ENCODE measurements at regions not wholly inside any gene's neighbourhood (a gene's known extent, or its start where the extent isn't known, plus 50 kb on each side); places are given as distances from the start of the nearest gene placed in this dataset.
"Not testable (repeated sequence)": the region's sequence is repeated elsewhere in the genome, so short reads cannot be mapped to it uniquely, and the experiment has no call there.

DNA sequence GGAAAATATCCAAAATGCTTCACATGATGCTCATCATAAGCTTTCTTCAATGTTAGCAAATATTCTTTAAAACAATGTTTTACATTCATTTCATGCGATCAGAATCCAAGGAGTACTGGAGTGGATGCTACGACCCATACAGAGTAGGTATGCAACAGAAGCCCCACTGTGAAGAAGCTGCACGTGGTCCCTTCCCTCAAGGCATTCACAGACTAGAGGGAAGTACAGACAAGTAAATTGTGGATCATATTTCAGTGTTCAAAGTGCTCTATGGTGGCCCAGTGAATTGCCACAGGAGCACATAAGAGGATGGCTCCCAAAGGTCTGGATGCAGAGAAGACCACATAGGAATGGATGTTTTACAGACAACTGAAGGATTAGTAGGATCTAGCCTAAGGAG is 789.9 kb downstream of the IGSF11 start:
- no peak for DNase-seq

DNA sequence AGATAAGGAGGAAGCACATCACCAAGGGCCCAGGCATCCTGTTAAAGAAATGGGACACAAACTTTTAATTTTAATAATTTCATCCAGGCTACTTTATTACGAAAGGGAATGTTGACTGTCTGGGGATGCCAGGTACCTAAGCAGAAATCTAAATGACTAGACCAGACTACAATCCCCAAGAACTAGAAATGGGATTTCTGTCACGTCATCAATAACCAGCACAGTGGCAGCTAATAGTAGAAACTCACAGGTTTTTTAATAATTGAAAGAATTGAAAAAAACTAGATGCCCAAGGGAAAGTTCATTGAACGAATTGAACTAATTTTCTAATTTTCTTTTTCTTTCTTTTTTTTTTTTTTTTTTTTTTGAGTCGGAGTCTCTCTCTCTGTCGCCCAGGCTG is 789.3 kb downstream of the IGSF11 start:
- no peak for DNase-seq

DNA sequence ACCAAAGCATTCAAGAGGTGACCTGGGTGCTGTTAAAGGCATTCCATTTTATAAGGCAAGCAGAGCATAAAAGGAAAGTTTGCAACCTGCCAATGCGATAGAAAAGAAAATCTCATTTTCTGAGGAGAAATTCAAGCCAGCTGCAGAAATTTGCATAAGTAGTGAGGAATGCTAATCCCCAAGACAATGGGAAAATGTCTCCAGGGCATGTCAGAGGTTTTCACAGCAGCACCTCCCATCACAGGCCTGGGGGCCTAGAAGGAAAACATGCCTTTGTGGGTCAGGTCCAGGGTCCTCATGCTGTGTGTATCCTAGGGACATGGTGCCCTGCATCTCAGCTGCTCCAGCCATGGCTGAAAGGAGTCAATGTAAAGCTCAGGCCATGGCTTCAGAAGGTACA is 775.8 kb downstream of the IGSF11 start:
- not testable (repeated sequence) for DNase-seq

DNA sequence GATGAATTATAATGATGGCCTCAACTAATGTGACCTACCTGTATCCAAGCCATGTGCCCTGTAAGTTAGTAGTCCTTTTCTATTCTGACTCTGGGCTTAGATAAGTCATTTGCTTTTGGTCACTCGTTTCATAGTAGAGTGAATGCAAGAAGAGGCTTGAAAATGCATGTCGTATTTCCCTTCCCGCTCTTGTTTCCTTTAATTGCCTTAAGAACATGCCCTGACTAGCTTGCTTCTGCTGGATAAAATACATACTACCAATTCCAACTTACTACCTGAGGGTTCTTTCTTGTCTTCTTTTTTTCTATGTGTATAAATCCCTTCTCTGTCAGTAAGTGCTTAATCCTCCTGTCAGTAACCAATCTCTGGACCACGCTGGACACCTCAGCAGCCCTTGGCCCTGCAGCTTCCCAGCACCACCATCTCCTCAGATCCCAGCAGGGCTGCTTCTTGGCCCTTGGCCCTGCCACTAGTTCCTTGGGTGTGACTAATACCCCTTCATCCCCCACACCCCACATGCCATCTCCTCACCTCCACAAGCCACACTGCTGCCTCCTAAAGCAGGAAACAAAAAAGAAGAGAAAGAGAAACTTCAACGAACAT is 771.7 kb downstream of the IGSF11 start:
- DNase-seq, result no peak

- no peak for DNase-seq
These were observed 767.1 kb downstream of the IGSF11 start for GRCh38 chr3:118267588-118267987.

GRCh38 chr3:118269537-118270125 is 765.0 kb downstream of the IGSF11 start:
- DNase-seq, result no peak

- DNase-seq, result no peak
These were observed 761.7 kb downstream of the IGSF11 start for GRCh38 chr3:118272991-118273390.

- DNase-seq, result no peak
These were observed 756.8 kb downstream of the IGSF11 start for GRCh38 chr3:118277814-118278213.

DNA sequence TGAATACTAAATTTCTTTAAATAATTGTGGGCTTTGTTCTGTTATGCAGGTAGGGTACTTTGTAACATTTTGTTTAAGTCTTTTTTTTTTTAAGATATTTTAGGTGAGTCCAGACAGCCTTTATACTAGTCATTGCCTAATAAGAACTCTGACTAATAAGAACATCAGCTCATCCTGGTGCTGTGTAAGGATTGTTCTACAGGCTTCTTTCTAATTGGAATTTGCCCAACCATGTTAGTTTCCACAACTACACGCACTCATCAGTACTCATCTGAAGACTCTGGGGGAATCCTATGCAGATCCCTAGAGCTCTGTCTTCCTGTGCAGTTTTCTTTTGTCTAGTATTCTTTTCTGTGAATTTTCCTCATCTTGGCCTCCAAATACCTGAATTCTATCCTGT is 741.8 kb downstream of the IGSF11 start:
- DNase-seq, result no peak

DNA sequence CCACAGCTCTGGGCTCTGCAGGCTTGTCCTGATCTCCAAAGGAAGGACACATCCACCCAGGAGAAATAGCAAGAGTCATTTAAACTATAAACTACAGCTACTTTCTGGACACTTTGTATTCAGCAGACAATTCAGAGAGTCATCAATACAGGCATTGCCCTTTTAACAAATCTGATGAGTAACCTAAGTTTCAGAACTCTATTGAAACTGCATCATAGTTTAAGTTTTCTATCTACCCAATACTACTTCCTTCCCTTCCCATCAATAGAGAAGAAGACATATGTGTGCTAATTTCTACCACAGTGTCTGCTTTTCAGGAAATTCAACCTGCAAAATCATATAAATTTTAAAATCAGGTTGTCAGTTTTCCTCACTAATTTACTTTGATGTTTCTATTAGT is 736.5 kb downstream of the IGSF11 start:
- no peak for DNase-seq

- DNase-seq, result no peak
These were observed 730.1 kb downstream of the IGSF11 start for GRCh38 chr3:118304557-118304956.

DNA sequence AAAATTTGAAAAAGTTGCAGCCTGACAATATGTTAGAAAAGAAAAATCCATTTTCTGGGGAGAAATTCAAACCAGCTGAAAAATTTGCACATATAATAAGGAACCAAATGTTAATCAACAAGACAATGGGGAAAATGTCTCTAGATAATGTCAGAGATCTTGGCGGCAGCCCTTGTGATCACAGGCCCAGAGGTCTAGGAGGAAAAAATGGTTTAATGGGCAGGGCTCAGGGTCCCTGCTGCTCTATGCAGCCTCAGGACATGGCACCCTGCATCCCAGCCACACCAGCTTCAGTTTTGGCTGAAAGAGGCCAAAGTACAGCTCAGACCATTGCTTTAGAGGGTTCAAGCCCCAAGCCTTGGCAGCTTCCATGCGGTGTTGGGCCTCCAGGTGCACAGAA is 701.9 kb downstream of the IGSF11 start:
- no peak for DNase-seq

DNA sequence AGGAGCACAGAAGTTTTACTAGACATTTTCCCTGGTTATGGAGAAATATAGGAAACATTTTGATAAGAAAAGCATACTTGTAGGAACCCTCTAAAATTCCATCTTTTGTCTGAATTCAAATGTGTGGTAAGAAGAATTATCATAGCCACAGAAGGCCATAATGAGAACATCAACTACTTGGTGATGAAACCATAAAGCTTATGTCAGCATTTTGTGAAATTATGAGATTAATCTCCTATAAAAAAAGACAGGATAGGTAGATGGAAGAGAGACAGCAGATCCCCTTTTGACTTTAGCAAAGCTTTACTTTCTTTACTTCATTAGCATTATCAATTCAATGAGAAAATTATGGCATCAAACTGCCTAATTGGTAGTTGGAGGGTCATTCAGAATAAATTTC is 697.0 kb downstream of the IGSF11 start:
- no peak for DNase-seq

- DNase-seq, result no peak
These were observed 687.1 kb downstream of the IGSF11 start for GRCh38 chr3:118347396-118348168.

DNA sequence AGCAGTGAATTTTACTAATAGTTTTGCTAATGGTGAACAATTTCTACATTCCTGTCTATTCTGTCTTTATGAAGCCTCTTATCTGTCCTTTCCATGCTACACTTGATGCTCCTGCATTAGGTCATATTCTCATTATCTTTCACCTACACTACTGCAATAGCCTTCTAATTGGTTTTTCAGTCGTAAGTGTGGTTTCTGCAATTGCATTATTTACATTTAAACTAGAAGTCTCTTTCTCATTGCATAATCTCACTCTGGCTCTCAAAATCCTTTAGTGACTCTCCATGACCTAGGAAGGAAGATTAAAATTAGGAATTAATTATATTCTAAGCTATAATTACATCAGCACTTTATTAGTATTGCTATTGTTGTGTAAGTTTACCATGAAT is 686.5 kb downstream of the IGSF11 start:
- no peak for DNase-seq

DNA sequence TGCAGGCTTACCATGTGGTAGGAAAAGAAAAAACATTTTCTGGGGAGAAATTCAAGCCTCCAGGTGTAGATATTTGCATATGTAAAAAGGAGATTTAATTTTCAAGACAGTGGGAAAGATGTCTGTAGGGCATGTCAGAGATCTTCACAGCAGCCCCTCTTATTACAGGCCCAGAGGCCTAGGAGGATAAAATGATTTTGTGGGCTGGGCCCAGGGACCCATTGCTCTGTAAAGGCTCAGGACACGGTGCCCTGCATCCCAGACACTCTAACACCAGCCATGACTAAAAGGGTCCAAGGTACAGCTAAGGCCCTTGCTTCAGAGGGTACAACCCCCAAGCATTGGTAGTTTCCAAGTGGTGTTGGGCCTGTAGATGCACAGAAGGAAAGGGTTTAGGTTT is 680.1 kb downstream of the IGSF11 start:
- no peak for DNase-seq

GRCh38 chr3:118369892-118370491 is 664.7 kb downstream of the IGSF11 start:
- no peak for DNase-seq

GRCh38 chr3:118380576-118380975 is 654.1 kb downstream of the IGSF11 start:
- DNase-seq, result no peak

- no peak for DNase-seq
These were observed 638.2 kb downstream of the IGSF11 start for GRCh38 chr3:118396491-118396890.

- no peak for DNase-seq
These were observed 634.6 kb downstream of the IGSF11 start for GRCh38 chr3:118400086-118400485.

GRCh38 chr3:118400886-118401285 is 633.8 kb downstream of the IGSF11 start:
- no peak for DNase-seq

DNA sequence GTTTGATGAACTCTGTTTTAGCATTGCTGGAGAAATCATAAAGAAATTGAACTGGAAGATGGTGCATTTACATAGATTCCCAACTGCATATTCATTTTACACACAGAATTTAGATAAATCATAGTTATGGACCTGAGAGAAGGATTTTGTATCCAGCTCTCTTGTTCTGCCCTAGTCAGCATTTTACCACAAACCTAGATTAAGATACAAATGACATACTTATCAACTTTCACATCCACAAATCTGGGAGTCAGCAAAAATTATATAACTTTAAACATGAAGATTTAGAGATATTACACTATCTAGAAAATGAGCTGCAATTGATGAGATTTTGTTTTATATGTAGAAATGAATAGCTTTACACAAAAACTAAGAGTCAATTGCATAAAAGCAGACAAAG is 632.8 kb downstream of the IGSF11 start:
- no peak for DNase-seq

DNA sequence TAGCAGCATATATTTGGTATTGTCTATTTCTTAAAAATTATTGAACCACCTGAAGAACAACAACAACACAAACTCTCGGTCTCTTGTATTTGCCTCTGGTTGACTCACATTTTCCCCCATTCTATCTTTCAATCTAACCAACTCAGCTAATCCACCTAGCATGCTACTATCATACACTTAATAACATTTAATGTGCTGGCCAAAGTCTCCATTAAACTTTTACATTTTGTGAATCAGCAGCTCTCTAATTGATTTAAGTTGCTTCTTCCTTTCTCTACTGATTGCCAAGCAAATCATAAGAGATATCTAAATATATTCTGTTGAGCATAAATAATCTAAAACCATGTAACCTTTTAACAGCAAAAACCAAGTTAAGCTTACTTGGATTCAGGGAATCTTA is 631.7 kb downstream of the IGSF11 start:
- no peak for DNase-seq

DNA sequence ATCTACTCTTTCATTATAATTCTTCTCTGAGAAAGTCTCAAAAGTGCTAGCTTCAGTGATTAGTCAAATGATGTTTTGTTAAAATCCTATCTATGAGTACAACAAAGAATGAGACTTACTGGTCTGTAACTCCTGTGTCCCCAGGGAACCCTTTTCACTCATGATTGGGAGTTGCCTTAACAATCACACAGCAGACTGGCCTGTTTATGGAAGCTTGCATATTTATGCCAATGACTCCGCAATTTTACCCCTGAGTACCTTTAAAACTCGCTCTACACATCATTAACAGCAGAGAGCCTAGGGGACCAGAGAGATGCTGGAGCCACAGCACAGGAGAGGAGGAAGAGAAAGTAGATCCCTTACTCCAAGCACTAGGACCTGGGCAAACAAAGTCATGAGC is 628.1 kb downstream of the IGSF11 start:
- DNase-seq, result no peak

Measured in DMS 273 treated with DMSO at 0.1 percent for 48 hours (cell line).